Sigmoid colon (tissue), 6 donors: ENCODE measurements at regions not wholly inside any gene's neighbourhood (a gene's known extent, or its start where the extent isn't known, plus 50 kb on each side); places are given as distances from the start of the nearest gene placed in this dataset.
"Not testable (repeated sequence)": the region's sequence is repeated elsewhere in the genome, so short reads cannot be mapped to it uniquely, and the experiment has no call there.

Experiments used
- DNase-seq: peaks from one replicate; pipeline ENCODE4 v3.0.0-alpha.2; 2019
- H3K27ac ChIP-seq, 4 donors: fragments of 200-600 bp; sonication (generic); one replicate each; pipeline ENCODE4 v1.5.1; 2016 to 2019; ENCODE audit warnings: mild to moderate bottlenecking in 1 of 4
- H3K27me3 ChIP-seq, 3 donors: fragments of 200-600 bp; sonication (generic); one replicate each; pipeline ENCODE4 v1.5.1; 2019; ENCODE audit warnings: mild to moderate bottlenecking in 1 of 3
- H3K36me3 ChIP-seq, 4 donors: fragments of 200-600 bp; sonication (generic); one replicate each; pipeline ENCODE4 v1.5.1; 2016 to 2019
- H3K4me1 ChIP-seq, 4 donors: fragments of 200-600 bp; sonication (generic); one replicate each; pipeline ENCODE4 v1.5.1; 2017 to 2019
- H3K4me3 ChIP-seq, 4 donors: fragments of 200-600 bp; sonication (generic); one replicate each; pipeline ENCODE4 v1.5.1; 2017 to 2019; ENCODE audit warnings: mild to moderate bottlenecking in 2 of 4, moderate library complexity in 1 of 4
- H3K9me3 ChIP-seq, 4 donors: fragments of 200-600 bp in 3 of 4; sonication (generic) in 3 of 4; one replicate each; pipeline versions ENCODE4 v1.5.1 to v1.6.1; 2013 to 2019
- EP300 ChIP-seq, 4 donors: sonication (generic); formaldehyde crosslinking; IDR thresholded peaks; one replicate each; pipeline ENCODE4 v1.6.1; 2017; ENCODE audit warnings: antibody characterized with exemption in 4 of 4
- POLR2A ChIP-seq, 2 donors: fragments of 450-650 bp; IDR thresholded peaks; one replicate each; pipeline ENCODE4 v1.6.1; 2016; ENCODE audit warnings: antibody characterized with exemption in 2 of 2, mild to moderate bottlenecking in 2 of 2, moderate library complexity in 2 of 2
- POLR2AphosphoS5 ChIP-seq, 4 donors: sonication (generic); formaldehyde crosslinking; IDR thresholded peaks; one replicate each; pipeline ENCODE4 v1.6.1; 2017; ENCODE audit warnings: antibody characterized with exemption in 4 of 4
- WGBS, 2 donors: extraction: QIAGEN DNeasy Blood & Tissue Kit; methylation state at CpG; one replicate each; pipeline ENCODE4 v1.1.7; 2013; 5-methylcytosine and 5-hydroxymethylcytosine counted together
- intact Hi-C: fragments of 100-400 bp; cut with DNase I; formaldehyde crosslinking; loops from one replicate; pipeline ENCODE4 v1.15.1; 2023
- TF ChIP-seq, protein P1 (sequence below), 4 experiments: fragments of 450-650 bp in 3 of 4; fragments of 200-600 bp in 1 of 4; IDR thresholded peaks; one replicate each; pipeline ENCODE4 v1.5.1; 2016 to 2019; ENCODE audit warnings: antibody characterized with exemption in 4 of 4, mild to moderate bottlenecking in 3 of 4, moderate library complexity in 2 of 4
- donor health status: healthy with polysubstance abuse.
- donor health status: healthy.

DNA sequence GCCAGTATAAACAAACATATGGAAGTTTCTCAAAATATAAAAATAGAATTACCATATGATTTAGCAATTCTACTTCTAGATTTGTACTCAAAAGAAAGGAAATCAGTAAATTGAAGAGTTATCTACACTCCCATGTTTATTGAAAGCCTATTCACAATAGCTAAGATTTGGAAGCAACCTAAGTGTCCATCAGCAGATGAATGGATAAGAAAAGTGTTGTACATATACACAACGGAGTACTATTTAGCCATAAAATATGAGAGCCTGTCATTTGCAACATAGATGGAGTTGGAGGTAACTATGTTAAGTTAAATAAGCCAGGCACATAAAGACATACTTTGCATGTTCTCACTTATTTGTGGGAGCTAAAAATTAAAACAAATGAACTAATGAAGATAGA is 257.8 kb downstream of the TEX13C start:
- no peaks in the 10 kb centered on the region for H3K4me1 ChIP-seq
- no peaks in the 10 kb centered on the region for H3K27me3 ChIP-seq
- DNase-seq, result no peak
- 75 to 89% methylated on average over 1 of the region's 1 CpG for WGBS, 2 donors
- H3K9me3 ChIP-seq, result no peaks in the 10 kb centered on the region
- H3K27ac ChIP-seq, result no peak overlapping the region
- no peak overlapping the region for H3K4me3 ChIP-seq
- intact Hi-C loops, result no loop called here
- TF ChIP-seq EP300 (IDR thresholded peaks at IDR 0.05), result no peak
- no peak for TF ChIP-seq POLR2A (IDR thresholded peaks at IDR 0.05)
- no peak for TF ChIP-seq POLR2AphosphoS5 (IDR thresholded peaks at IDR 0.05)
- TF ChIP-seq, protein P1, sequence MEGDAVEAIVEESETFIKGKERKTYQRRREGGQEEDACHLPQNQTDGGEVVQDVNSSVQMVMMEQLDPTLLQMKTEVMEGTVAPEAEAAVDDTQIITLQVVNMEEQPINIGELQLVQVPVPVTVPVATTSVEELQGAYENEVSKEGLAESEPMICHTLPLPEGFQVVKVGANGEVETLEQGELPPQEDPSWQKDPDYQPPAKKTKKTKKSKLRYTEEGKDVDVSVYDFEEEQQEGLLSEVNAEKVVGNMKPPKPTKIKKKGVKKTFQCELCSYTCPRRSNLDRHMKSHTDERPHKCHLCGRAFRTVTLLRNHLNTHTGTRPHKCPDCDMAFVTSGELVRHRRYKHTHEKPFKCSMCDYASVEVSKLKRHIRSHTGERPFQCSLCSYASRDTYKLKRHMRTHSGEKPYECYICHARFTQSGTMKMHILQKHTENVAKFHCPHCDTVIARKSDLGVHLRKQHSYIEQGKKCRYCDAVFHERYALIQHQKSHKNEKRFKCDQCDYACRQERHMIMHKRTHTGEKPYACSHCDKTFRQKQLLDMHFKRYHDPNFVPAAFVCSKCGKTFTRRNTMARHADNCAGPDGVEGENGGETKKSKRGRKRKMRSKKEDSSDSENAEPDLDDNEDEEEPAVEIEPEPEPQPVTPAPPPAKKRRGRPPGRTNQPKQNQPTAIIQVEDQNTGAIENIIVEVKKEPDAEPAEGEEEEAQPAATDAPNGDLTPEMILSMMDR (IDR thresholded peaks at IDR 0.05), result no peak
- H3K36me3 ChIP-seq, result no peaks in the 10 kb centered on the region

DNA sequence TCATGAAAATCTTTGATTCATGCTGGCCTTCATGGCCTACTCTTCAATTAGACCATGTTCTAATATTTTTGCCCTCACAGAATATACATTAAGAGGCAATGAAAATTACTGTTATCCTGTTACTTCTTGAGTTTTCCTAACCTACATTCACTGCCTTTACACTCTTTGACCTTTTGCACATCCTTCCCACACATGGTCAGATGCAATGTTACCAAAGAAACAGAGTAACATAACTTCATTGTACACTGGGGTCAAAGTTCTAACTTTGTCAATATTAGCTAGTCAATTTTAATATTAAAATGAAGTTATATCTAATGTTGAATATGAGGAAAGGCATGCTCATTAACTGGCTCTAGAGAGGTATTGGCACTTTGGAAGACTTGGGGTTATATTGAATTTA is 284.8 kb downstream of the TEX13C start:
- DNase-seq, result no peak
- H3K4me1 ChIP-seq, result no peaks in the 10 kb centered on the region
- no peak overlapping the region for H3K27ac ChIP-seq
- intact Hi-C loops, result no loop called here
- no peaks in the 10 kb centered on the region for H3K9me3 ChIP-seq
- TF ChIP-seq EP300 (IDR thresholded peaks at IDR 0.05), result no peak
- no peak for TF ChIP-seq POLR2A (IDR thresholded peaks at IDR 0.05)
- no peaks in the 10 kb centered on the region for H3K27me3 ChIP-seq
- H3K36me3 ChIP-seq, result no peaks in the 10 kb centered on the region
- H3K4me3 ChIP-seq, result no peak overlapping the region

DNA sequence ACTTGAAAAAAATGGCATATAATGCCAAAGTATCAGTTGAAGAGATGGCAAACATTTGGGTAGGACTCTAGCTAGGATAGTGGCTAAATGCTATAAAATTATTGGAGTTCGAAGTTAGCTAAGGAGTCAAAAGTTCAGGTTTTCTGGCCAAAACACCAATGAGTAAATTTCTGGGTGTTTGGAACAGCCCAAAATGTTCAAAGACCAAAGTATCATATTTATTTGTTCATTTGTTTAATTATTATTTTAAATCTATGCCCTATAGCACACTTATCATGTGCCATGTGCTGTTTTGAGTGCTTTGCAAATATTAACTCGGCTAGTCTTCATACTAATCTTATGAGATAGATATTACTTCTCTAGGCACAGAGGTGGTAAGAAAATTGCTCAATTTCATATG is 285.5 kb downstream of the TEX13C start:
- 63 to 84% methylated on average over 2 of the region's 2 CpGs for WGBS, 2 donors
- H3K9me3 ChIP-seq, result no peaks in the 10 kb centered on the region
- no peaks in the 10 kb centered on the region for H3K36me3 ChIP-seq
- TF ChIP-seq POLR2AphosphoS5 (IDR thresholded peaks at IDR 0.05), result no peak
- no peaks in the 10 kb centered on the region for H3K27me3 ChIP-seq
- no peaks in the 10 kb centered on the region for H3K4me1 ChIP-seq
- intact Hi-C loops, result no loop called here
- DNase-seq, result no peak
- no peak overlapping the region for H3K4me3 ChIP-seq
- H3K27ac ChIP-seq, result no peak overlapping the region

DNA sequence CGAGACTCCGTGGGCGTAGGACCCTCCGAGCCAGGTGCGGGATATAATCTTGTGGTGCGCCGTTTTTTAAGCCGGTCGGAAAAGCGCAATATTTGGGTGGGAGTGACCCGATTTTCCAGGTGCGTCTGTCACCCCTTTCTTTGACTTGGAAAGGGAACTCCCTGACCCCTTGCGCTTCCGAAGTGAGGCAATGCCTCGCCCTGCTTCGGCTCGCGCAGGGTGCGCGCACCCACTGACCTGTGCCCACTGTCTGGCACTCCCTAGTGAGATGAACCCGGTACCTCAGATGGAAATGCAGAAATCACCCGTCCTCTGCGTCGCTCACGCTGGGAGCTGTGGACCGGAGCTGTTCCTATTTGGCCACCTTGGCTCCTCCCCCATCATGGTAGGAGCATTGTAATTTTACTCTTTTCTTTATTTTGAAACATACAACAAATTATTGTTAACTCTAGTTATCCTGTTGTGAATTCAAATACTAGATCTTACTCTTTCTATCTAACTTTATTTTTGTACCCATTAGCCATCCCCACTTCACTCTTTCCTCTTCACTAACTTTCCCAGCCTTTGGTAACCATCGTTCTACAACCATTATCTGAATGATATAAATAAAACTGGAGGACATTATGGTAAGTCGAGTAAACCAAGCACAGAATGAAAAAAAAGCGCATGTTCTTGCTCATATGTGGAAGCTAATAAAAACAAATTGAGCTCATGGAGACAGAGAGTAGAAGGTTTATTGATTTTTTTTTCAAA is 295.1 kb downstream of the TEX13C start:
- intact Hi-C loops, H3K27me3 ChIP-seq, H3K4me3 ChIP-seq, DNase-seq, H3K27ac ChIP-seq, H3K9me3 ChIP-seq, H3K36me3 ChIP-seq, H3K4me1 ChIP-seq: not testable (repeated sequence)
- 91 to 94% methylated on average over 25 to 28 of the region's 29 CpGs for whole genome bisulfite sequencing, 2 donors

DNA sequence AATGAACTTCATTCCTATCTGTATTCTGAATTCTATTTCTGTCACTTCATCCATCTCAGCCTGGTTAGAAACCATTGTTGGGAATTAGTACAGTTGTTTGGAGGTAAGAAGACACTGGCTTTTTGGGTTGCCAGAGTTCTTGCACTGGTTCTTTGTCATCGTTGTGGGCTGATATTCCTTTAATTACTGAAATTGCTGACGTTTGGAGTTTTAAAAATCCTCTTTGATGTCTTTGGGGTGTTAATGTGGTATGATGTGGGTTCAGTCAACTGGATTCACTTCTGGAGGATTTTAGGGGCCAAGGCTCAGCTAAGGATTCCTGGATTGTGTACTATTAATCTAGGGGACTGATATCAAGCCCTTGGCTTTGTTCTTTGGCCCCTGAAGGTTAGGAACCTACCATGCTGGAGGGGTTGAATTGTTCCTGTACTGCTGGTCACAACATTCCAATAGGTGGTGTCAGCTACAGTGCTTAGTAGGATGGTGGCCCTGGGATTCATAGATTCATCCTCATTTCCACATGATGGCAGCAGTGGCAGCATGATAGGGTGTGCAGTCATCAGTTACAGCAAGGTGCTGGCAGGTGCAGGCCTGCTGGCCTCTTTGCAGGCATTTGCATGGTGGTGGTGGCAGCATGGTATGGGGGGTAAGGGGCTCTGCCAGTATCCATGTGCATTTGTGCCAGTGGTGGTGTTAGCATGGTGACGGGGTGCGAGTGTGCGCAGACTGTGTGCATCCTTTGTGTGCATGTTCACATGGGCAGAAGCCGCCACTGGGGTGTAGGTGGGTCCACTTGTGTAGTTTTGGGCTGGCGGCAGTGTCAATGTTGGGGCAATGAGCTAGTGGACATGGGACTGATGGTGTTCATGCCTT is 301.3 kb downstream of the TEX13C start:
- Histone ChIP-seq H3K4me3 (no peak overlapping the region), H3K36me3 (no peaks in the 10 kb centered on the region), H3K27me3 (no peaks in the 10 kb centered on the region), H3K27ac (no peak overlapping the region), H3K4me1 (no peaks in the 10 kb centered on the region), H3K9me3 (peaks cover 0 to 3% (median 0%) of the 10 kb centered on the region in 4 donors)
- intact Hi-C loops, result no loop called here
- TF ChIP-seq POLR2A (IDR thresholded peaks at IDR 0.05) (no peak), EP300 (IDR thresholded peaks at IDR 0.05) (no peak), POLR2AphosphoS5 (IDR thresholded peaks at IDR 0.05) (no peak)
- TF ChIP-seq, protein P1 (IDR thresholded peaks at IDR 0.05), result no peak
- WGBS, 2 donors, result 92 to 93% methylated on average over 7 of the region's 7 CpGs
- DNase-seq, result no peak

DNA sequence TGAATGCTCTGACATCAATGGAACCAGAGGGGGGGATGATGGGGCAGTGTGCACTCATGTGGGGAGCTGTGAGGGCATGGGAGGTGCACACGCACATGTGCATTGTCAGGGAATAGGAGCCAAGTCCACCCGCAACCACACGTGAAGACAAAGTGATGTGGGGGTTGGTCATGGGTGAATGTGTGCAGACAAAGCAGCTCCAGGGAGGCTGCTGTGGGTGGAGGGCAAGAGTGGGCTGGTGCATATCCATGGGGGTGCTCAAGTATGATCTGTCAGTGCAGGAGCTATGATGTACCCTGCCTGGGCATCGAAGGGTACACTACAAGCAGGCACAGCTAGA is 301.9 kb downstream of the TEX13C start:
- no peak for DNase-seq
- TF ChIP-seq POLR2A (IDR thresholded peaks at IDR 0.05), result no peak
- no peak for TF ChIP-seq POLR2AphosphoS5 (IDR thresholded peaks at IDR 0.05)
- TF ChIP-seq EP300 (IDR thresholded peaks at IDR 0.05), result no peak
- TF ChIP-seq, protein P1 (IDR thresholded peaks at IDR 0.05), result no peak
- Histone ChIP-seq H3K4me3 (no peak overlapping the region), H3K27ac (no peak overlapping the region), H3K4me1 (no peaks in the 10 kb centered on the region), H3K9me3 (peaks cover 0 to 3% (median 0%) of the 10 kb centered on the region in 4 donors), H3K27me3 (no peaks in the 10 kb centered on the region), H3K36me3 (no peaks in the 10 kb centered on the region)
- intact Hi-C loops, result no loop called here
- 93 to 95% methylated on average over 4 of the region's 4 CpGs for WGBS, 2 donors
